LNCaP clone FGC (cell line): ENCODE measurements at regions not wholly inside any gene's neighbourhood (a gene's known extent, or its start where the extent isn't known, plus 50 kb on each side); places are given as distances from the start of the nearest gene placed in this dataset.

ENCODE experiments used
- DNase-seq: peaks from one replicate; pipeline ENCODE4 v3.0.0-alpha.2; 2011; ENCODE audit warnings: low read depth
- H3K4me3 ChIP-seq: 2 replicates; pipeline ENCODE4 v1.5.1; 2011; ENCODE audit warnings: mild to moderate bottlenecking, low read depth, low read length, control low read depth
- CTCF ChIP-seq: IDR thresholded peaks from 2 replicates; pipeline ENCODE4 v1.5.1; 2012; ENCODE audit warnings: mild to moderate bottlenecking; ENCODE audit not compliant: control insufficient read depth, insufficient read depth; ENCODE audit errors: extremely low read depth

- DNase-seq: no peak
- H3K4me3 ChIP-seq: no peak overlapping the region
- TF ChIP-seq CTCF: no peak
Observed at GRCh38 chr13:73684750-73685149, 449.5 kb downstream of the KLF12 start.

DNA sequence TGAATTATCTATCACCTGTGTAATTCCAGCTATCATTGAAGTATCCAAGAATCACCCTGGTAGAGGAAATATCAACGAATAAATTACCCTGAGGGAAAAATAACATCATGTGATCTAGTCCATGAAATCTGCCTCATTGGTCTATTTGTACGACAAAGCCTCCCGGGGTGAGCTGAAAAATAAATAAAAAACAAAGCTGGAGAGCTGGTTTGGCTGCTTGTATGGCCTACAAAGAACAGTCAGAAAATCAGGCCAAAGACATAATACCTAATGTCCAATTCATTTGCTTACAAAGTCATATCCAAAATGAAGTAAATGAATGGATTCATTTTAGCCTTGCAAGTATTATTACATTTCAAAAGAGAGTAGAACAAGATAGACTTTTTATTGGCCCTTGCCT is 449.9 kb downstream of the KLF12 start:
- no peak for DNase-seq
- H3K4me3 ChIP-seq: no peak overlapping the region
- no peak for TF ChIP-seq CTCF

GRCh38 chr13:73683746-73684145 is 450.5 kb downstream of the KLF12 start:
- no peak for DNase-seq
- H3K4me3 ChIP-seq: no peak overlapping the region
- TF ChIP-seq CTCF: no peak

GRCh38 chr13:73681779-73682178 is 452.4 kb downstream of the KLF12 start:
- DNase-seq: no peak
- H3K4me3 ChIP-seq: no peak overlapping the region
- TF ChIP-seq CTCF: no peak

DNA sequence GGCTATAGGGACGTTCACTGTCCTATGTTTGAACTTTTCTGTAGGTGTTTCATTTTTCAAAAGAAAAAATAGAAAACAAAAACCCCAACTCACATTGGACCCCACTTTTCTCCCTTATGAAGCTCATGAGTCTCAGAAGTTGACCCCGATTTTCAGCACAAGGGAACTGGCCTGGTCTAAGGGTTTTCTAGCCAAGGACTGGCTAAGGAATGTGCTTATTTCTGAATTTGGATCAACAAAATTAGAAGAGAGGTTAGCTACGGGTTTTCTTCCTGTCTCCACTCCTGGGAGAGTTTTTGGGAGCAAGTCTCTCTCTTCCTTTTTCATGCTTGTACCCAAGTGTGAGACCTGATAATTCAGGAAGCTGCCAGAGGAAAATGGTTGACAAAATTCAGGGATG is 453.2 kb downstream of the KLF12 start:
- TF ChIP-seq CTCF: no peak
- no peak for DNase-seq

GRCh38 chr13:73677048-73677601 is 457.1 kb downstream of the KLF12 start:
- no peak overlapping the region for H3K4me3 ChIP-seq
- no peak for DNase-seq
- TF ChIP-seq CTCF: no peak

More for the DNA sequence above, 453.2 kb downstream of the KLF12 start:
- H3K4me3 ChIP-seq: no peak overlapping the region

- no peak overlapping the region for H3K4me3 ChIP-seq
- no peak for DNase-seq
- no peak for TF ChIP-seq CTCF
Observed at GRCh38 chr13:73676550-73677047, 457.6 kb downstream of the KLF12 start.
